Psoas muscle (tissue), 7 donors: ENCODE measurements at regions not wholly inside any gene's neighbourhood (a gene's known extent, or its start where the extent isn't known, plus 50 kb on each side); places are given as distances from the start of the nearest gene placed in this dataset.
A peak's percentile ranks its signal among the peaks of the same experiment; 100 is the strongest.

Experiments used
- ATAC-seq, 4 donors: fragments of 200-7000 bp; cut with Tn5 transposase; one replicate each; pipeline ENCODE4 v1.9.1; 2020; ENCODE audit warnings: moderate library complexity in 3 of 4, mild to moderate bottlenecking in 2 of 4
- DNase-seq, 2 donors: peaks; one replicate each; pipeline ENCODE4 v3.0.0-alpha.2; 2020
- H3K27ac ChIP-seq: fragments of 200-600 bp; one replicate; pipeline ENCODE4 v1.8.0; 2022
- H3K27me3 ChIP-seq, 3 donors: fragments of 200-600 bp in 1 of 3; one replicate each; pipeline versions ENCODE4 v1.6.1 to v1.8.0; 2013 to 2022; ENCODE audit warnings: low read length in 2 of 3, mild to moderate bottlenecking in 2 of 3, moderate library complexity in 1 of 3; ENCODE audit not compliant: insufficient read depth in 3 of 3
- H3K36me3 ChIP-seq, 2 donors: fragments of 200-600 bp in 1 of 2; one replicate each; pipeline versions ENCODE4 v1.6.1 to v1.8.0; 2013 to 2022; ENCODE audit warnings: low read depth in 1 of 2, mild to moderate bottlenecking in 1 of 2, moderate library complexity in 1 of 2; ENCODE audit not compliant: insufficient read depth in 1 of 2
- H3K4me1 ChIP-seq: fragments of 200-600 bp; one replicate; pipeline ENCODE4 v1.8.0; 2022
- H3K4me3 ChIP-seq: fragments of 200-600 bp; one replicate; pipeline ENCODE4 v1.8.0; 2022; ENCODE audit warnings: mild to moderate bottlenecking
- H3K9me3 ChIP-seq: fragments of 200-600 bp; one replicate; pipeline ENCODE4 v1.8.0; 2022
- WGBS, 3 donors: extraction: QIAGEN DNeasy Blood & Tissue Kit; methylation state at CpG; one replicate each; pipeline versions ENCODE4 v1.1.6 to v1.1.7; 2013; 5-methylcytosine and 5-hydroxymethylcytosine counted together
- intact Hi-C, 2 donors: fragments of 100-400 bp; cut with DNase I; formaldehyde crosslinking; loops; one replicate each; pipeline versions ENCODE4 v1.11.0 to v1.14.2; 2022
- TF ChIP-seq, protein P1 (sequence below): fragments of 200-600 bp; IDR thresholded peaks from one replicate; pipeline ENCODE4 v1.8.0; 2022; ENCODE audit warnings: antibody characterized with exemption
- donor health status: healthy with polysubstance abuse.
- donor health status: DM: no; HTN: no; CAD: no; lungs with moderate emphysema.
- donor health status: Bipolar disorder and iron deficiency.
- donor health status: healthy.
- donor health status: DM: yes; HTN: yes; CAD: no.
- donor health status: DM: no; HTN: no; CAD: no.
- donor health status: DM: yes; HTN: yes; CAD: no.

GRCh38 chr6:117126213-117126612 is 139.1 kb upstream of the VGLL2 start:
- Histone ChIP-seq H3K27me3 (no peaks in the 10 kb centered on the region), H3K27ac (no peak overlapping the region), H3K4me3 (no peak overlapping the region), H3K4me1 (no peaks in the 10 kb centered on the region), H3K9me3 (no peaks in the 10 kb centered on the region), H3K36me3 (no peaks in the 10 kb centered on the region)
- DNase-seq (no peak), ATAC-seq (no peak)
- WGBS, 3 donors: 81 to 95% (median 81%) methylated on average over 1 of the region's 1 CpG
- TF ChIP-seq, protein P1, sequence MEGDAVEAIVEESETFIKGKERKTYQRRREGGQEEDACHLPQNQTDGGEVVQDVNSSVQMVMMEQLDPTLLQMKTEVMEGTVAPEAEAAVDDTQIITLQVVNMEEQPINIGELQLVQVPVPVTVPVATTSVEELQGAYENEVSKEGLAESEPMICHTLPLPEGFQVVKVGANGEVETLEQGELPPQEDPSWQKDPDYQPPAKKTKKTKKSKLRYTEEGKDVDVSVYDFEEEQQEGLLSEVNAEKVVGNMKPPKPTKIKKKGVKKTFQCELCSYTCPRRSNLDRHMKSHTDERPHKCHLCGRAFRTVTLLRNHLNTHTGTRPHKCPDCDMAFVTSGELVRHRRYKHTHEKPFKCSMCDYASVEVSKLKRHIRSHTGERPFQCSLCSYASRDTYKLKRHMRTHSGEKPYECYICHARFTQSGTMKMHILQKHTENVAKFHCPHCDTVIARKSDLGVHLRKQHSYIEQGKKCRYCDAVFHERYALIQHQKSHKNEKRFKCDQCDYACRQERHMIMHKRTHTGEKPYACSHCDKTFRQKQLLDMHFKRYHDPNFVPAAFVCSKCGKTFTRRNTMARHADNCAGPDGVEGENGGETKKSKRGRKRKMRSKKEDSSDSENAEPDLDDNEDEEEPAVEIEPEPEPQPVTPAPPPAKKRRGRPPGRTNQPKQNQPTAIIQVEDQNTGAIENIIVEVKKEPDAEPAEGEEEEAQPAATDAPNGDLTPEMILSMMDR: no peak
- intact Hi-C loops: no loop called here

- no peaks in the 10 kb centered on the region for H3K4me1 ChIP-seq
- no peak overlapping the region for H3K4me3 ChIP-seq
- no peak for ATAC-seq
- WGBS, 3 donors: 82 to 93% (median 85%) methylated on average over 1 of the region's 1 CpG
- H3K27me3 ChIP-seq: no peaks in the 10 kb centered on the region
- intact Hi-C loops: no loop called here
- TF ChIP-seq, protein P1: no peak
- no peaks in the 10 kb centered on the region for H3K9me3 ChIP-seq
- H3K36me3 ChIP-seq: no peaks in the 10 kb centered on the region
- no peak for DNase-seq
- no peak overlapping the region for H3K27ac ChIP-seq
These were observed 137.3 kb upstream of the VGLL2 start for GRCh38 chr6:117128052-117128451.

DNA sequence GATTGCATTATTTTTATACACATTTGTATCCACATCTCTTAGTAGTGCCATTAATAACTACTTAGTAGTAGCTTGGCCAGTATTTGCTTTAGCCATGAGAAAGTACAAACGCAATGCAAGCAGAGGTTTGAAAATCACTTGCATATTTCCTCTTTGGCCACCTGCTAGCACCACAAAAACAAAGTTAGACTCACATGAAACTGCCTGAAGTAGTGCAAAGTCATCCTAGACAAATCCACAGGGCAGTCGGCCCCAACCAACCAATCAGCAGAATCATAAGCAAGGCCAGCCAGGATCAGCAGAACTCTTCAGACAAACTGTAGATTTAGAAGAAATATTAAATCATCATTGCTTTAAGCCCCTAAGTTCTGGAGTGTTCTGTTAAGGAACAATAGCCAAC is 135.2 kb upstream of the VGLL2 start:
- no peak overlapping the region for H3K27ac ChIP-seq

DNA sequence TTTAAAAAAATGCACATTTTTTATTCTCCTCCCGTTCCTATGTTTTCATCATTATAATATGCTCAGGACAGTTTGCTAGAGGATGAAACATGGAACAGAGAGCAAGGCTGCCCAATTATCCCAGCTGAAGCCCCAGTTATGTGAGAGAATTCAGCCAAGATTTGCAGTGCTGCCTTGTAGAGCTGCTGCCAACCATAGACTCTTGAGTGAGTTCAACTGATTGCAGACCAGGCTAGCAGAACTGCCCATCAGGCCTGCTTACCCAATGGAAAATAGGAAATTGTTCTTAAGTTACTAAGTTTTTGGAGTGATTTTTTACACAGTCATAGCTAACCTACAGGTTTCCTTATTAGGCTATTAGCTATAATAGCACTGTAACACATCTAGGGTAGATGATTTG is 128.7 kb upstream of the VGLL2 start:
- Histone ChIP-seq H3K4me3 (no peak overlapping the region), H3K4me1 (peaks cover 13% of the 10 kb centered on the region), H3K27me3 (no peaks in the 10 kb centered on the region), H3K9me3 (no peaks in the 10 kb centered on the region), H3K27ac (peak overlapping the region; percentile 89), H3K36me3 (no peaks in the 10 kb centered on the region)
- no peak for DNase-seq
- ATAC-seq: no peak
- 68 to 79% (median 78%) methylated on average over 1 of the region's 1 CpG for WGBS, 3 donors
- TF ChIP-seq, protein P1: no peak
- intact Hi-C loops: loop anchor here in 1 of 2 donors (5.0 kb wide), 1 partner anchor 131 kb away; the partner anchor contains the start of gene VGLL2

More for the DNA sequence above, 135.2 kb upstream of the VGLL2 start:
- Histone ChIP-seq H3K36me3 (no peaks in the 10 kb centered on the region), H3K4me1 (no peaks in the 10 kb centered on the region), H3K9me3 (no peaks in the 10 kb centered on the region), H3K4me3 (no peak overlapping the region), H3K27me3 (no peaks in the 10 kb centered on the region)
- TF ChIP-seq, protein P1: no peak
- WGBS, 3 donors: 62 to 85% (median 73%) methylated on average over 2 of the region's 2 CpGs
- no peak for ATAC-seq
- DNase-seq: no peak
- intact Hi-C loops: no loop called here

DNA sequence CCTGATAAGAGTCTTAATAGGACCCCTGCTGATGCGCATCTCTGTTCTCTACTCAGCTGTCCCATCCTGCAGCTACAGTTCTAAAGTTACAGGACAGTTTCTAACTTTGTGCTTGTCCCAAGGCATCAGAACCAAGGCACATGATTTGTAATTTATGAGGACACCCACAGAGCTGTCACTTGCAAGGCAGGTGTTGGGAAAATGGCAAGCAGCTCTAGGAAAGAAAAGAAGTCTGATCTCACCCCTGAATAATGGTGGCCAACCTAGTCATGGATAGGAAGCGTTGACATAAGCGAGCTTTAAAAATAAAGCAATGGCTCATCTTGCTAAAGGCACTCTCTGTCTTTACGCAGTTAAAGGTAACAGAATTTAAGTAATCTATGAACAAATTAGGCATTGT is 127.6 kb upstream of the VGLL2 start:
- DNase-seq: peak in 1 of 2 donors; percentile 48
- intact Hi-C loops: loop anchor here in 1 of 2 donors (2.0 to 5.0 kb wide), 2 partner anchors 130 to 163 kb away; partner anchors contain the start of gene VGLL2
- Histone ChIP-seq H3K36me3 (no peaks in the 10 kb centered on the region), H3K4me1 (peaks cover 19% of the 10 kb centered on the region), H3K27ac (peak overlapping the region; percentile 89), H3K9me3 (no peaks in the 10 kb centered on the region), H3K27me3 (no peaks in the 10 kb centered on the region), H3K4me3 (peak overlapping the region; percentile 37)
- peak; percentile 90 to 94 (median 93) for ATAC-seq
- WGBS, 3 donors: 28 to 46% (median 33%) methylated on average over 4 of the region's 4 CpGs
- TF ChIP-seq, protein P1: no peak
